HG03175 (cell line): ENCODE measurements at regions not wholly inside any gene's neighbourhood (a gene's known extent, or its start where the extent isn't known, plus 50 kb on each side); places are given as distances from the start of the nearest gene placed in this dataset.

Experiments used
- ATAC-seq: cut with Tn5 transposase; IDR thresholded peaks from one replicate; pipeline ENCODE4 v1.9.1; 2021; ENCODE audit warnings: mild to moderate bottlenecking, moderate library complexity; ENCODE audit not compliant: unreplicated experiment

GRCh38 chr4:56757821-56758411, 63.6 kb downstream of the SPINK2 start:
- ATAC-seq, result peak; percentile 92

DNA sequence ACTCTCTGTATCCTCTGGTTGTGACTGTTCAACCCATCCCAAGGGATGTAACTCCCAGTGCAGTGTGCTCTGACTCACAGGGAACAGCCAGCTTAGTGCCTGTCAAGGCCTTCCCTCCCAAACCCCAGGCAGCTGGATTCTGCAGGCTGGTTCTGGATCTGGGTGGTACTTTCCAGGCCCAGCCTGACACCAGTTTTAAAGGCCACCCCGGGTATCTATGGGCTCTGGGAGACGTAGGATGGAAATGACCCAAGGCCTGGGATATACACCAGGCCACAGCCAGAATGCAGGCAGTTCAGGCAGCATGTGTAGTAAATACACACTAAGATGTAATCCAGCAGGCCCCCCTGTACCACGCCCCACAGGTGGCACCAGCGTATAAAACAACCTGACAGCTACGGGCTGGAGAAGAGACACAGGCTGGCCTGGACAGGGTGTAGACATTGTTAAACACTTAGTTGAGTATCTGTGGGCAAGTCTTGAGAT, 64.2 kb downstream of the SPINK2 start:
- ATAC-seq, result peak; percentile 42

GRCh38 chr4:56755901-56756300, 65.6 kb downstream of the SPINK2 start:
- ATAC-seq, result no peak

DNA sequence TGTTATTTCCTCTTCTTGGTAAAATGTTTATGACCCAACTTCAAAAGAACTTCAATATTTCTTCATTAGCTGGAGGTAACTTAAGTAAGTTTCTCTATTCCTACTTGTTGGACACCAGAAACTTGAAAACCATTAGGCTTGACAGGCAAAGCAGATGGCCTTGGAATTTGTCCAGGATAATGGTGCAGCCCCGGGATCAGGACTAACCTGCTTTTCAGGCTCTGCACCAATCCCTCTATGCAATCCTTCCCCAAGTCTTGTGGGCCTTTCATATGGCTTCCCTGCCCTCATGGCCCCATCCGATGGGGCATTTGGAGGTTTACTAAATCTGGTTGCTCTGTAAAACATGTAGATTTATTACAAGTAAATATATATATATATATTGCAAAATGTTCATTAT, 68.5 kb downstream of the SPINK2 start:
- ATAC-seq, result no peak

- no peak for ATAC-seq
Measured at GRCh38 chr4:56750231-56750630, 69.1 kb upstream of the HOPX start.

- ATAC-seq, result no peak
Measured at GRCh38 chr4:56748271-56748670, 67.2 kb upstream of the HOPX start.

DNA sequence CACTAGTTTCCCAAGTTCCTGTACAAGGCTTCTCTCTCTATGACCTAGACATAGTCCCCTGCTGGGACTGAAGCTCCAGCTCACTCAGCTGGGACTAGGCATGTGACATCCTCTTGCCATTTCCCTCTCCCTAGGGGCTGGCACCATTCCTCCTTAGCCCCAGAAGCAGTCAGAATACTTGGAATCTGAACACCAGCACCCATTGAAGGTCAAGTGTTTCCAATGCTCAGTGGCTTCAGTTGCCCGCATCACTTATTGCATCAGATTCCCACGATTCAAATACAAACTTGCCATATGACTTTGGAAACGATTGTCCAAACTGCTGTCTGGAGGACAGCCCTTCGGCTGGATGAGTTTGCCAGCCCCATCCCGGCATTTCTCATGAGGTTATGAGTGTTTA, 65.5 kb upstream of the HOPX start:
- ATAC-seq, result no peak

DNA sequence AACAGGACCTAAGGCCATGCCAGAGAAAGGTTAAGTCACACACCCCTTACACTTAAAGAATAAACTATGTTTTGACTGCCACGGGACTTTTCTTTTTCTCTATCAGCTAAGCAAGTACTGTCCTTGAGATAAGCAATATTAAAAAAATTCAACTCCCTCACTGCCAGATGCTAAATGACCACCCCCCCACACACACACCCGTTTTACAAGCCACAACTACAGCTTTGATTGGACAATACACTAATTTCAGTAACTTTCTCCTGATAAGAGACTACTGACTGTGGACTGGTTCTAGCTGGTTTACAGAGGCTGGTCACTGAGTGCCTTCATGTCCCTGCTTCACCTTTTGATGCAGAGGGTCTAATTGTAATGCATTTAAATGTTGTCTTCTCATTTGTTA, 63.9 kb upstream of the HOPX start:
- no peak for ATAC-seq

GRCh38 chr4:56744030-56744429, 62.9 kb upstream of the HOPX start:
- ATAC-seq, result no peak

DNA sequence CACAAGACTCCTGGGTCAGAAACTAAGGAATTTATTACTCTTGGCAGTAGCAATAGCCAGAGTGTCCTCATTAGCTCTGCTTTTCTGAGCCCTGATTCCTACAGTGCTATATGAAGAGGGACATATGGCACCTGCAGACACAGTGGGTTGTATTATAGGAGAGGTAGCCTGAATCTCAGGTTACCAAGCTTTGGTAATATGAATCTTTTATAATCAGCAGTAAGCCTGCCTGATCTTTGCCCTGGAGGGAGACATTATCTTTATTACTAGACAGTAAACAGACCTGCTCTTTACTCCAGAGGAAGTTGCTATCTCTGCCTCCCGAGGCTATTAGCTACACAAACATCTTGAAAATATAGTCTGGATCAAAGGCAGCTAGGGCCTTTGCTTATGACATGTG, 62.5 kb upstream of the HOPX start:
- no peak for ATAC-seq

DNA sequence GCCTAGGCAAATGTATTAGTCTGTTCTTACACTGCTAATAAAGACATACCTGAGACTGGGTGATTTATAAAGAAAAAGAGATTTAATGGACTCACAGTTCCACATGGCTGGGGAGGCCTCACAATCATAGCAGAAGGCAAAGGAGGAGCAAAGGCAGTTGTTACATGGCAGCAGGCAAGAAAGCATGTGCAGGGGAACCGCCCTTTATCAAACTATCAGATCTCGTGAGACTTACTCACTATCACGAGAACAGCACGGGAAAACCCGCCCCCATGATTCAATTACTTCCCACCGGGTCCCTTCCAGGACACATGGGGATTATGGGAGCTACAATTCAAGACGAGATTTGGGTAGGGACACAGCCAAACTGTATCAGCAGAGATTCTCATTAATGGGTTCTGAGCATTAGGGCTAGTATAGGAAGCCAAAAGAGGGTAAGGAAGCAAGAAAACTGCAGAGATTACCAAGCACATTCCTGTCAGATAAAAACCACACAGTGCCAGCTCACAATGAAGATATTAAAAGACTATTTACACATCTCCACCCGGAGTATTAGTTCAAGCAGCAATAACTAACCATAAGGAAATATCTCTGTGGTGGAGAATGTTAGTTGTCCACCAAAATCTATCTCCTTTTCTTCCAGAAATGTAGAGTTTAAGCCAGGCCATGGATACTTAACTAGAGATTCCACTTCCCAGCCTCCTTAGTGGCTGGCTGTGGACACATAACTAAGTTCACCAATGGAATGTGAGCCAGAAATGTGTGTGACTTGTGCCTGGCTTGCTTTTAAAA, 61.2 kb upstream of the HOPX start:
- ATAC-seq, result no peak

DNA sequence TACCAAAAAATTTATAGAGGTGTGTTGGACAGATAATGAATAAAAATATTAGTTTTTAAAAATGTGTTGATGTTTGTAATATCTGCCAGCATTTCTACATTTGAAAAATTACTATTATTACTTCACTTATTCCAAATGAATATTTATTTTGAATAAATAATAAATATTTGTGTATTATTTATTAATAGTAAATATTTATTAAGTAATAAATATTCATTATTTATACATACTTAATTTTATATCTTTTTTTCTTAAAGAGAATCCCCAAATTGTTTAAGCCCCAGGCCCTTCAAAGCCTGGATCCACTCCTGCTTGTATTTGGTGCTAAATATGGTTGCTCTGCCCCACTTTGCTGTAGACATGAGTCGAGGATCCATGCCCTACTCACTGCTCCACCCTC, 60.5 kb upstream of the HOPX start:
- ATAC-seq, result no peak

DNA sequence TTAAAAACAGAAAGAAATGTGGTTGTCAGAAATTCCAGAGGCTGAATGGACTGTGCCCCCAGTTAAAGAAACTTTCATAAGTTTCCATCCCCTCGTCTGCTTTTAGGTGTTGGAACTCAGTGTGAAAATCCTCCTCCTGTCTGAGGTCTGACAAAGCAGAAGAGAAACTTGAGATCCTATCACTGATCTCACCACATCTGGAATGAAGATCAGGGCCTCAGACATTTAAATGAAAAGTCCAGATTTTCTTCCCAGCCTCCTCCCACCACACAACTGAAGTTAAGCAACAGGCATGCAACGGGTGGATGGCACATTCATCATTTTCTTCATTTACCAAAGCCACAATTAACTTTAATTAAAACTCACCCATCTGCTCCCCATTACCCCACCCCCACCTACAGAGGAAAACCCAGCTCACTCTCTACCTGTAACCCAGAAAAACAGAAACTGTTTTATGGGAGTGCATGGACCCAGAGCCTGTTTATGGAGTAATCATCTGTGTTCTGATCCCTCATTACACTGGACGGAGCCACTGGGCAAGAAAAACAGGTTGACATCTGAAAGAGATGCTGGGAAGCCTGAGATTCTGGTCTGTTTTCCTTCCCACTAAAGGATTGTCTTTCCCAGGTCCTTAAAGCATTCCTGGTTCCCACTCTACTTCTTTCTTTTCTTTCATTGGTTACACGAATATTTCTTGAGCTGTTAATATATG, 58.1 kb upstream of the HOPX start:
- ATAC-seq, result no peak

- ATAC-seq, result no peak
Measured at GRCh38 chr4:56737666-56738065, 56.6 kb upstream of the HOPX start.

GRCh38 chr4:56733352-56733751, 52.3 kb upstream of the HOPX start:
- ATAC-seq, result no peak

DNA sequence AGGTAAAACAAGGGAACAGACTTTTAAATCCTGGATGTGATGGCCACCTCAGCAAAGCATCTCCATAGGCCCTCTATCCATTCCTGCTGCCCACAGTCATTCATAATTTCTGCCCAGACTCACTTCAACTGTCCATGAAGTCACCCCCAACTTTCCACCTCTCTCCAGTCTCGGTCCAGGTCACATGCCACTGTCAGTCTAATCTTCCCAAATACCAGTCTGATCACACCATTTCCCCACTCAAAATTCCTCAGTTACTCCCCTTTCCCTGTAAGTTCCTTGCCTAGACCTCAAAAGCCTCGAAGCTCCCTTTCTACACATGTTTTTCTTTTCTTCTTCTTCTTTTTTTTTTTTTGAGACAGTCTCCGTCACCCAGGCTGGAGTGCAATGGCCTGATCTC, 51.2 kb upstream of the HOPX start:
- no peak for ATAC-seq

DNA sequence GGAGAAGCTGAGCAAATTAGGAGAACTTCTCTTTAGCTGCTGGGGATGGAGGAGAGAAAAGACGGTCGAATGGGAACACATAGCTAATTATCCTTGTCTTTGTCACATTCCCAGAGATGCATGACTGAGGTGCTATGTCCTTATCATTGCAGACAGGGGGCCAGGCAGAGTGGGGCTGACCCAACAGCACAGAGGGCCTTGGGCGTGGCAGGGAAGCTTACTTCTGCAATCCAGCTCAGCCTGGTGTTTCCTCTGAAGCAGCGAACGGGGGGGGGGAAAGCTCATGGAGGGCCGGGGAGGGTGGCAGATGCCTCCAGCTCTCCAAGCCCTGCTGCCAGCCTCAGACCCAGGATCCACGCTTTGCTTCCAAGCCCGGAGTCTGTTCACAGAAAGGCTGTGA, 50.8 kb upstream of the HOPX start:
- ATAC-seq, result no peak
